ENCODE measurements at regions not wholly inside any gene's neighbourhood (a gene's known extent, or its start where the extent isn't known, plus 50 kb on each side); places are given as distances from the start of the nearest gene placed in this dataset.

- Histone ChIP-seq H3K36me3 (no peaks in the 10 kb centered on the region), H3K9me3 (no peaks in the 10 kb centered on the region), H3K4me3 (no peak overlapping the region), H3K27me3 (no peaks in the 10 kb centered on the region), H3K27ac (no peak overlapping the region), H3K4me1 (peaks cover 0 to 13% (median 0%) of the 10 kb centered on the region in 4 donors)
- TF ChIP-seq EP300 (IDR thresholded peaks at IDR 0.05) = no peak
- WGBS, 2 donors = 73 to 75% methylated on average over 2 of the region's 2 CpGs
- DNase-seq (ENCODE audit: low spot score in 2 of 2) = no peak
Observed at GRCh38 chr12:93202688-93203087, 175.0 kb upstream of the NUDT4 start.

- Histone ChIP-seq H3K36me3 (no peaks in the 10 kb centered on the region), H3K27ac (no peak overlapping the region), H3K4me3 (no peak overlapping the region), H3K4me1 (peaks cover 0 to 8% (median 0%) of the 10 kb centered on the region in 4 donors), H3K9me3 (no peaks in the 10 kb centered on the region), H3K27me3 (no peaks in the 10 kb centered on the region)
- WGBS, 2 donors = 27 to 38% methylated on average over 2 of the region's 2 CpGs
- DNase-seq (ENCODE audit: low spot score in 2 of 2) = no peak
- TF ChIP-seq CTCF (IDR thresholded peaks at IDR 0.05) = no peak
- no peak for TF ChIP-seq EP300 (IDR thresholded peaks at IDR 0.05)
- no peak for TF ChIP-seq POLR2A (IDR thresholded peaks at IDR 0.05)
Observed at GRCh38 chr12:93203361-93203760, 174.4 kb upstream of the NUDT4 start.

GRCh38 chr12:93204896-93205295, 172.8 kb upstream of the NUDT4 start:
- no peak for DNase-seq (ENCODE audit: low spot score in 2 of 2)
- WGBS, 2 donors = 89% methylated on average over 4 of the region's 4 CpGs
- H3K4me1 ChIP-seq = peaks cover 0 to 2% (median 0%) of the 10 kb centered on the region in 4 donors
- TF ChIP-seq POLR2A (IDR thresholded peaks at IDR 0.05) (no peak), CTCF (IDR thresholded peaks at IDR 0.05) (no peak), EP300 (IDR thresholded peaks at IDR 0.05) (no peak)
- H3K27ac ChIP-seq = no peak overlapping the region
- H3K36me3 ChIP-seq = no peaks in the 10 kb centered on the region
- no peaks in the 10 kb centered on the region for H3K9me3 ChIP-seq
- H3K4me3 ChIP-seq = no peak overlapping the region
- no peaks in the 10 kb centered on the region for H3K27me3 ChIP-seq

- DNase-seq (ENCODE audit: low spot score in 2 of 2) = no peak
- Histone ChIP-seq H3K27ac (no peak overlapping the region), H3K9me3 (no peaks in the 10 kb centered on the region), H3K36me3 (no peaks in the 10 kb centered on the region), H3K4me3 (no peak overlapping the region), H3K27me3 (no peaks in the 10 kb centered on the region), H3K4me1 (peaks cover 0 to 2% (median 0%) of the 10 kb centered on the region in 4 donors)
- TF ChIP-seq EP300 (IDR thresholded peaks at IDR 0.05) (no peak), POLR2A (IDR thresholded peaks at IDR 0.05) (no peak), CTCF (IDR thresholded peaks at IDR 0.05) (no peak)
- WGBS, 2 donors = 92 to 95% methylated on average over 3 of the region's 3 CpGs
Observed at GRCh38 chr12:93205361-93205760, 172.4 kb upstream of the NUDT4 start.

- no peaks in the 10 kb centered on the region for H3K4me1 ChIP-seq
- no peak for DNase-seq (ENCODE audit: low spot score in 2 of 2)
- no peaks in the 10 kb centered on the region for H3K27me3 ChIP-seq
- H3K27ac ChIP-seq = no peak overlapping the region
- no peaks in the 10 kb centered on the region for H3K9me3 ChIP-seq
- 80 to 93% methylated on average over 1 of the region's 1 CpG for WGBS, 2 donors
- no peak overlapping the region for H3K4me3 ChIP-seq
- no peaks in the 10 kb centered on the region for H3K36me3 ChIP-seq
- TF ChIP-seq CTCF (IDR thresholded peaks at IDR 0.05) (no peak), POLR2A (IDR thresholded peaks at IDR 0.05) (no peak), EP300 (IDR thresholded peaks at IDR 0.05) (no peak)
Observed at GRCh38 chr12:93208011-93208410, 169.7 kb upstream of the NUDT4 start.

All from tibial nerve (tissue), 4 donors.